22Rv1 (cell line): ENCODE measurements at regions not wholly inside any gene's neighbourhood (a gene's known extent, or its start where the extent isn't known, plus 50 kb on each side); places are given as distances from the start of the nearest gene placed in this dataset.

Source experiments
- H3K27ac ChIP-seq: fragments of 450-650 bp; 2 replicates; pipeline ENCODE4 v1.5.1; 2017
- CTCF ChIP-seq: fragments of 450-650 bp; IDR thresholded peaks from 2 replicates; pipeline ENCODE4 v1.5.1; 2017; ENCODE audit warnings: mild to moderate bottlenecking
- ZFX ChIP-seq: fragments of 450-650 bp; IDR thresholded peaks from 2 replicates; pipeline ENCODE4 v1.6.1; 2017; ENCODE audit warnings: antibody characterized with exemption, borderline replicate concordance

GRCh38 chr10:44779511-44779910, 131.6 kb upstream of the TMEM72 start:
- H3K27ac ChIP-seq: no peak overlapping the region
- no peak for TF ChIP-seq CTCF
- TF ChIP-seq ZFX: no peak

GRCh38 chr10:44780426-44780825, 130.7 kb upstream of the TMEM72 start:
- TF ChIP-seq CTCF: no peak
- TF ChIP-seq ZFX: no peak
- H3K27ac ChIP-seq: no peak overlapping the region

- TF ChIP-seq CTCF: no peak
- no peak for TF ChIP-seq ZFX
- no peak overlapping the region for H3K27ac ChIP-seq
Measured at GRCh38 chr10:44781131-44781530, 130.0 kb upstream of the TMEM72 start.

GRCh38 chr10:44786286-44786850, 124.8 kb upstream of the TMEM72 start:
- no peak overlapping the region for H3K27ac ChIP-seq
- TF ChIP-seq CTCF (no peak), ZFX (no peak)

GRCh38 chr10:44787480-44788075, 123.6 kb upstream of the TMEM72 start:
- TF ChIP-seq ZFX: no peak
- TF ChIP-seq CTCF: no peak
- H3K27ac ChIP-seq: no peak overlapping the region

- H3K27ac ChIP-seq: no peak overlapping the region
- TF ChIP-seq ZFX: no peak
- TF ChIP-seq CTCF: no peak
Measured at GRCh38 chr10:44788147-44789129, 122.7 kb upstream of the TMEM72 start.
